ENCODE measurements at regions not wholly inside any gene's neighbourhood (a gene's known extent, or its start where the extent isn't known, plus 50 kb on each side); places are given as distances from the start of the nearest gene placed in this dataset.
"Not testable (repeated sequence)": the region's sequence is repeated elsewhere in the genome, so short reads cannot be mapped to it uniquely, and the experiment has no call there.

GRCh38 chr6:85355816-85356215 lies 94.1 kb upstream of the NT5E start:
- DNase-seq = no peak

DNA sequence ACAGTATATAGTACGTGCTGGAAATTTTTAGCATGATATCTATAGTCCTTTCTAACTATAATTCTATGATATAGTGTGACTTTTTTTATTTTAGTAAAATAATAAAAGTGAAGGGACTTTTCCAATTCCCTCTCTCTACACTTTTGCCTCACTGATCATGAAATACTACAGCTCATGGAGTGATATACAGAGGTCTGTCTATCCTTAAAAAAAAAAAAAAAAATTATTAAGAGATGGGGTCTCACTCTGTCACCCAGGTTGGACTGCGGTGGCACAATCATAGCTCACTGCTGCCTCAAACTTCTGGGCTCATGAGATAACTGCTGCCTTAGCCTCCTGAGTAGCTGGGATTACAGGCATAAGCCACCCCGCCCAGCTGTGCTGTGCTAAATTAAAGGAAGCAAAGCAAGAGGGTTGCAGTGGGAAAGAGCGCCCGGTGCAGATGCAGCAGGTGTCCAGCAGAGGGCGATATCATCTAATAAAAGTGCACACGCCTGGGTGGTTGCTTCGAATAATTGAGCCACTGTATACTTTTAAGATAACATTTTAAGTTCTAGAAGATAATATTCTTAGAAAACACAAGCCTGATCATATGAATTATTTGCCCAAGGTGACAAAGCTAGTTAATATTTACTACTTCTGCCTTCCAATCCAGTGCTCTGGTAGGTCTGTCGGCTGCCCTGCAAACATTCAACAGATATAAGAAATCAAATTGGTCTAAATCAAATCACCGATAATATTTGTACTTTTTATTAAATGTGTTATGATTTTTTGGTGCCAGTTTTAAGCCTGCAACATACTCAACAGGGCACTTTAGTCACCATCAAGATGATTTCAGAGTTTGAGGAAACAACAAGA lies 94.9 kb upstream of the NT5E start:
- peak in 3 of 4 experiments; percentile 3 to 50 (median 38) for DNase-seq

DNA sequence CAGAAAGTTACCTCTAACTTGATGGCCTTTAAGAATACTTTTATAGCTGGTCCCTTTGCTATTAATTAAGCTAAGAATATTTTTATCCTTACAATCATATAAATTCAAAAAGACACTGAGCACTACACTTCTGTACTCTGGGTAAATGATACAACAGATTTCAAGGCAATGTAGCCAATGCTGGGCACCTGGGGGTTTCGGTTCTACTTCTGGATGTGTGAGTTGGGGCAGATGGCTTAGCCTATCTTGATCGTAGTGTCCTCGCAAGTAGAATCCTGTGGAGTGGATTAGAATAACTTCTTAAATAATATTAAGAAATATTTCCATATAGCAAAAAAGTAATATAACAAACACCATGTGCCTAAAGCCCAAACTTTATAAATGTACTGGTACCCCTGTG lies 96.9 kb upstream of the NT5E start:
- DNase-seq = no peak

GRCh38 chr6:85348643-85349042 lies 101.2 kb upstream of the NT5E start:
- DNase-seq = no peak

- no peak for DNase-seq
These were observed 102.1 kb upstream of the NT5E start for GRCh38 chr6:85347812-85348211.

DNA sequence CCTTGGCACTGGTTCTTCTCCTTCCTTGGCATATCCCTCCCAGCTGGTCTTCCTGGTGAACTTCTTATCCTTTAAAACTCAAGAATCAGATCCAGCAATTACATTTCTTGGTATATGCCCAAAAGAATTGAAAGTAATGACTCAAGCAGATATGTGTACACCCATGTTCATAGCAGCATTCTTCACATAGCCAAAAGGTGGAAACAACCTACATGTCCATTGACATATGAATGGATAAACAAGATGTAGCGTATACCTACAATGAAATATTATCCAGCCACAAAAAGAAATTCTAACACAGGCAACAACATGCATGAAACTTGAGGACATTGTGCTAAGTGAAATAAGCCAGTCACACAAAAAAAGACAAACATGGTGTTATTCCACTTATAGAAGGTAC lies 103.7 kb upstream of the NT5E start:
- DNase-seq = no peak

DNA sequence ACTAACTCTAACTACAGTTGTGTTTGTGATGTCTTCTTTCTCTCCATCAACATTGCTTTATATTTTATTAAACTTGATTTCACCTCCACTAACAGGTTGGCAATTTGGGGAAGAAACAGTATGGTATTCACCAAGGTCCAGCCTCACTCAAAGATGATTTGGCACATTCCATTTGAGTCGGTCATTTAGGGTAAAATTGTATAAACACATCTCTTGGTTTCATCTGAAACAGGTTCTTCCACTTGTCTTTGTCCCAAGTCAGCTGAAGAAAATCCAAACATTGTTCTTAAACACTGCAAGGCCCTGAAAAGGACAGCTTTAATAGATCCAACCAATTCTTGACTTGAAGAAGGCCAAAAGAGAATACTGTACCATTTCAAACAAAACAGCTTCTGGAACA lies 104.9 kb upstream of the NT5E start:
- DNase-seq = no peak

DNA sequence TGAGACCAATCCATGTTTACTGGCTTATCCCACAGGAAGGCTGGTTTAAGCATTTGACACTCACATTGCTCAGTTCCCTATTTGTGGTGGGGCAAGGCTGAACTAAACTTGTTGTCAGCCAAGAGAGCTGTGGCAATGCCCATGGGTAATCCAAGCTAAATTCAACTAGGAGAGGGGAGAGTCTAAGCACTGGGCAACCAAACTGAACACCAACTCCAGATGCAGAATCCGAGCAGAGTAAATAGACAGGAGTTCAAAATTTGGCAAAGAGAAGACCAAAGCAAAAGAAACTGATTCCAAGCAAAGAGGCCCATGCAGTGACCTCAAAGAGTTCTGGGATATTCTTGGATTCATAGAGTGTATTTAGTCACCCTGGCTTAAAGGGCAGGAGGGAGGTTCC lies 106.5 kb upstream of the NT5E start:
- no peak for DNase-seq

DNA sequence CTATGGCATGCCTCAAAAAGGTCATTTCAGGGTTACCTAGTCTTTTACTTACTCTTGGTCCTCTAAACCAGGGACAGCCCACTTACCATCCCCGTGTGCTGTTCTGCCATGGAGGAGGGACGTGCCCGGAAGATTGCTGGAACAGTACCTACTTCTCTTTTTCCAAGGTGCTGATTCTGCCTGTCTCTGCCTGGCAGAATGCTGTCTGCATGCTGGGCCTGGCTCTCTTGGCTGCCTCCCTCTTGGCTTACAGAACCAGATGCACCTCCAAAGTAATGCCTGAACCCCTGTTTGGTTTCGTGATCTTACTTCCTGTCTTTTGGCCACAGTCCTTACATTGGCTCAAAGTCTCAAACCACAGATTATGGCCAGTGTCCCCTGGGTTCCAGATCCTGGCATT lies 120.7 kb upstream of the NT5E start:
- DNase-seq = no peak

DNA sequence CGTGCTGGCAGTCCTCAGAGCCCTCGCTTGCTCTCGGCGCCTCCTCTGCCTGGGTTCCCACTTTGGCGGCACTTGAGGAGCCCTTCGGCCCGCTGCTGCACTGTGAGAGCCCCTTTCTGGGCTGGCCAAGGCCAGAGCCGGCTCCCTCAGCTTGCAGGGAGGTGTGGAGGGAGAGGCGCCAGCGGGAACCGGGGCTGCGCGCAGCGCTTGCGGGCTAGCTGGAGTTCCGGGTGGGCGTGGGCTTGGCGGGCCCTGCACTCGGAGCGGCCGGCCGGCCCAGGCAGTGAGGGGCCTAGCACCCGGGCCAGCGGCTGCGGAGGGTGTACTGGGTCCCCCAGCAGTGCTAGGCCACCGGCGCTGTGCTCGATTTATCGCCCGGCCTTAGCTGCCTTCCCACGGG lies 124.1 kb upstream of the NT5E start:
- not testable (repeated sequence) for DNase-seq

DNA sequence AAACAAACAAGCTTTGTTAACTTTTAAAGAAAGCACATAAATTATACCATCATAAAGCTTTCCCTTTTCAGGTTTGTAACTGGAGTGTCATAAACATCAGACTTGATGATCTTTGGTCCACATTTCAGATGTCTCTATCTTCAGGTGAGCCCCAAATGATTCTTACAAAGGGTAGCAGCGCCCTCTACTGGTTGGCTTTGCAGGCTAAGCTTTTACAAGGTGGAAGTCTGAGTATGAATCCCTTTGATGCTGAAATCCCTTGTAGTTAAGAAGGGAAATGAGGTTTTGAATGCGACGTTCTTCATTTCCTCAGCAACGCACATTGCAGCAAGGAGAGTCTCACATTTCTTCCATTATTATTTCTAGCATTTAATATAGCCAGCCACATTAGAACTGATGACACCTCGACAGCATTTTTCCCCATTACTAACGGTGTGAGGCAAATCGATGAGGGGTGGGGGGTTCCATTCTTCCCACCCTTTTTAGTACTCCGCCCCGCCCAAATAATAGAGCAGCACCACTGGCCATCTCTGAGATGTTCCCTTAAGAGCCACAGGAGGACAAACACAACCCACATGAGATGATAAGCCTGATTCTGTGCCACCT lies 126.3 kb upstream of the NT5E start:
- DNase-seq = peak in 3 of 4 experiments; percentile 27 to 33 (median 32)

GRCh38 chr6:85322446-85323105 lies 127.3 kb upstream of the NT5E start:
- no peak for DNase-seq

- no peak for DNase-seq
These were observed 128.0 kb upstream of the NT5E start for GRCh38 chr6:85321906-85322305.

GRCh38 chr6:85314586-85314985 lies 135.3 kb upstream of the NT5E start:
- no peak for DNase-seq

GRCh38 chr6:85300581-85300980 lies 149.3 kb upstream of the NT5E start:
- no peak for DNase-seq

DNA sequence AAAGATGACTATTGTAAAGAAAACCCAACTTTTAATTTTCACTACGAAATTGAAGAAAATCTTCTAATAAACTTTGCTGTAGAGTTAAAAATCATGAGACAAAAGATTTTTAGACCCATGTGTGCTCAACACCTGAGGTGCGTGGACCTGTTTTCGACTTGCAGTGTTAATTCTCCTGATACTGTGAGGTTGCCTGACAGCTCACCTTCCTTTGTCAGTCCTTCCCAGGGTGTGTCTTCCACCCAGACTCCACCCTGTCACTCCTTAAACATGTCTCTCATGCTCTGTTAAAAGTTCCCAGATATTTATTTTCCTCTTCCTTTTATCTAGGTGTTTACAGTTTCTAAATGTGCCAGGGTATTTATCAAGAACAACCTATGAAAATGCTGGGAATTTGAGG lies 151.3 kb upstream of the NT5E start:
- DNase-seq = no peak

DNA sequence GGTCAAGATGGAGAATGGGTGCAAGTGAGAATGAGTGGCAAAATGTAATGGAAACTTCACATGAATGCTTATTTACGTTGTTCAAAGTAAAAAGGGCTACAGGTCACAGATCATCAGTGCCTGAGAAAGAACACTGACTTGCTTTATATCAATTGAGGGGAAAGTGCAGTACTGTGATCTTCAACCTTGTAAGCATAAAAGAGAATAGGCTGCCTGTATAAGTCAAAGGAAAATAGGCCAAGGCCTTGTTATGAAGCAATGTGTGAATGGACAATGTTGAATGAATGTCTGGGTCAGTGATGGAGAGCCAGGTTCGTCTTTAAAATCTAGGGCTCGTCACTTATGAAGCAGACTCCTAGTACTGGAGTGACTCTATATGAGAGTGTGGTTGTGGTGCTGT lies 158.6 kb upstream of the NT5E start:
- no peak for DNase-seq

DNA sequence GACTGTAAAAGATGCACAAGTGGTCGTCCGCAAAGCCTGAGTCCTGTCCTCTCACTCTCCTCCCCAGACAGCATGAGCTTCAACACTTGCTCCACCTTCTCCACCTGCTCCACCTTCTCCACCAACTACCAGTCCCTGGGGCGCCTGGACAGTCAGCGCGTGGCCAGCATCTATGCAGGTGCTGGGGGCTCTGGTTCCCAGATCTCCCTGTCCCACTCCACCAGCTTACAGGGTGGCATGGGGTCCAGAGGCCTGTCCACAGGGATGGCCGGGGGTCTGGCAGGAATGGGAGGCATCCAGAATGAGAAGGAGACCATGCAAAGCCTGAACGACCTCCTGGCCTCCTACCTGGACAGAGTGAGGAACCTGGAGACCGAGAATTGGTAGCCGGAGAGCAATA lies 162.2 kb upstream of the NT5E start:
- DNase-seq = no peak

DNA sequence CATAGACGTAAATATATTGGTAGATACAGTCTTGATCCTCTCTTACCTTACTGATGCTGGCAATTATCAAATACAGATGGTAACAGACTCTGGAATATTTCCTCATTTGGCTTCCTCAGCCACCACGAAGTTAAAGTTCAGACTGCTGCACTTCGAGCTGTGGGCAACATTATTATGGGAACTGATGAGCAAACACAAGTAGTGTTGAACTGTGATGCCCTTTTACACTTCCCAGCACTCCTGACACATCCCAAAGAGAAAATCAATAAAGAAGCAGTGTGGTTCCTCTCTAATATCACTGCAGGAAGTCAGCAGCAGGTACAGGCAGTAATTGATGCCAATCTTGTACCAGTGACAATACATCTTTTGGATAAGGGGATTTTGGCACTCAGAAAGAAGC lies 162.7 kb upstream of the NT5E start:
- no peak for DNase-seq

GRCh38 chr6:85286507-85286906 lies 163.4 kb upstream of the NT5E start:
- DNase-seq = not testable (repeated sequence)

DNA sequence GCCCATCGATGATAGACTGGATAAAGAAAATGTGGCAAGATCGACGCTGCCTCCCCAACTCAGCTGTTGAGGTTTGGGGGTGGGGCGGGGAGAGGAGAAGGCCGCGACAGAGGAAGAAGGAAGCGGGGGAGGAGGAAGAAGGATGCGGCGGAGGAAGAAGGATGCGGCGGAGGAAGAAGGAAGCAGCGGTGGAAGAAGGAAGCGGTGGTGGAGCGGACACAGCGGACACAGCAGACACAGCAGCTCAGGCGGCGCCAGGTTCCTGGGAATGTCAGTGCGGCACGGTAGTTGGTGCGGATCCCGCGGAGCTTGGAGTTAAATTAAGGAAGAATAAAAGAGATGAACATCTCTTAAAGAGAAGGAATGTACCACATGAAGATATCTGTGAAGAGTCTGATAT lies 163.9 kb upstream of the NT5E start:
- DNase-seq = no peak

GRCh38 chr6:85285114-85285513 lies 164.8 kb upstream of the NT5E start:
- DNase-seq = no peak

- DNase-seq = no peak
These were observed 166.4 kb upstream of the NT5E start for GRCh38 chr6:85283436-85283835.

- DNase-seq = no peak
These were observed 171.3 kb upstream of the NT5E start for GRCh38 chr6:85278466-85279035.

Data from activated naive CD4-positive, alpha-beta T cell (primary cell).